HG02938 (cell line): ENCODE measurements at regions not wholly inside any gene's neighbourhood (a gene's known extent, or its start where the extent isn't known, plus 50 kb on each side); places are given as distances from the start of the nearest gene placed in this dataset.
"Not testable (repeated sequence)": the region's sequence is repeated elsewhere in the genome, so short reads cannot be mapped to it uniquely, and the experiment has no call there.

Source experiments
- ATAC-seq: cut with Tn5 transposase; IDR thresholded peaks from one replicate; pipeline ENCODE4 v1.9.1; 2021; ENCODE audit warnings: mild to moderate bottlenecking, moderate library complexity; ENCODE audit not compliant: unreplicated experiment

GRCh38 chr13:56528040-56528790 is 612.5 kb upstream of the PRR20A start:
- ATAC-seq = no peak

- no peak for ATAC-seq
Observed at GRCh38 chr13:56530096-56530495, 610.6 kb upstream of the PRR20A start.

GRCh38 chr13:56547921-56548320 is 592.8 kb upstream of the PRR20A start:
- not testable (repeated sequence) for ATAC-seq

GRCh38 chr13:56558698-56559320 is 581.9 kb upstream of the PRR20A start:
- no peak for ATAC-seq

- ATAC-seq = no peak
Observed at GRCh38 chr13:56561327-56561726, 579.4 kb upstream of the PRR20A start.

GRCh38 chr13:56563663-56564062 is 577.1 kb upstream of the PRR20A start:
- ATAC-seq = no peak

GRCh38 chr13:56586976-56587375 is 553.7 kb upstream of the PRR20A start:
- no peak for ATAC-seq

- no peak for ATAC-seq
Observed at GRCh38 chr13:56615572-56615971, 525.1 kb upstream of the PRR20A start.

- ATAC-seq = no peak
Observed at GRCh38 chr13:56622840-56623239, 517.9 kb upstream of the PRR20A start.

- not testable (repeated sequence) for ATAC-seq
Observed at GRCh38 chr13:56628886-56629285, 511.8 kb upstream of the PRR20A start.

GRCh38 chr13:56631060-56631459 is 509.7 kb upstream of the PRR20A start:
- not testable (repeated sequence) for ATAC-seq

GRCh38 chr13:56653043-56653442 is 487.7 kb upstream of the PRR20A start:
- no peak for ATAC-seq

- no peak for ATAC-seq
Observed at GRCh38 chr13:56659041-56659471, 481.7 kb upstream of the PRR20A start.

GRCh38 chr13:56670563-56670962 is 470.2 kb upstream of the PRR20A start:
- ATAC-seq = no peak

GRCh38 chr13:56681404-56681803 is 459.3 kb upstream of the PRR20A start:
- no peak for ATAC-seq

- no peak for ATAC-seq
Observed at GRCh38 chr13:56687131-56687530, 453.6 kb upstream of the PRR20A start.

- ATAC-seq = no peak
Observed at GRCh38 chr13:56697011-56697410, 443.7 kb upstream of the PRR20A start.

- no peak for ATAC-seq
Observed at GRCh38 chr13:56700324-56700723, 440.4 kb upstream of the PRR20A start.

- no peak for ATAC-seq
Observed at GRCh38 chr13:56706485-56706884, 434.2 kb upstream of the PRR20A start.

- ATAC-seq = no peak
Observed at GRCh38 chr13:56713656-56714055, 427.1 kb upstream of the PRR20A start.

- ATAC-seq = no peak
Observed at GRCh38 chr13:56718791-56719190, 421.9 kb upstream of the PRR20A start.

GRCh38 chr13:56720841-56721240 is 419.9 kb upstream of the PRR20A start:
- no peak for ATAC-seq
